ENCODE measurements at regions not wholly inside any gene's neighbourhood (a gene's known extent, or its start where the extent isn't known, plus 50 kb on each side); places are given as distances from the start of the nearest gene placed in this dataset.

DNA sequence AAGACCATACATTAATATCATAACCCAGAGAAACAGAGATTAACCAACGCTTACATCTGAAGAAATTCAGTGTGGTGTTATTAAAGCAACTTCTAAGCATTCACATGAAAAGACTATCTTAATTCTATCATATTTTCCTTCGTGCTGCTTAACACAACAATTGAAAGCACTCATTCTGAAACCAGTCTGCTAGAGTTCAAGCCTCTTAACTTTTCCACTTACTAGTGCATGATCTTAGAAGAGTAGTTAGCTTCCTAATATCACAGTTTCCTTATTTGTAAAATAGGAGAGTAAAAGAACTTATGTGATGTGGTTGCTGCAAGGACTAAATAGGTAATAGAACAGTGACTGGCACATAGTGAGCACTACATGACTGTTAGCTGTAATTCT is 379.3 kb downstream of the TRIM36 start:
- TF ChIP-seq, protein P1, sequence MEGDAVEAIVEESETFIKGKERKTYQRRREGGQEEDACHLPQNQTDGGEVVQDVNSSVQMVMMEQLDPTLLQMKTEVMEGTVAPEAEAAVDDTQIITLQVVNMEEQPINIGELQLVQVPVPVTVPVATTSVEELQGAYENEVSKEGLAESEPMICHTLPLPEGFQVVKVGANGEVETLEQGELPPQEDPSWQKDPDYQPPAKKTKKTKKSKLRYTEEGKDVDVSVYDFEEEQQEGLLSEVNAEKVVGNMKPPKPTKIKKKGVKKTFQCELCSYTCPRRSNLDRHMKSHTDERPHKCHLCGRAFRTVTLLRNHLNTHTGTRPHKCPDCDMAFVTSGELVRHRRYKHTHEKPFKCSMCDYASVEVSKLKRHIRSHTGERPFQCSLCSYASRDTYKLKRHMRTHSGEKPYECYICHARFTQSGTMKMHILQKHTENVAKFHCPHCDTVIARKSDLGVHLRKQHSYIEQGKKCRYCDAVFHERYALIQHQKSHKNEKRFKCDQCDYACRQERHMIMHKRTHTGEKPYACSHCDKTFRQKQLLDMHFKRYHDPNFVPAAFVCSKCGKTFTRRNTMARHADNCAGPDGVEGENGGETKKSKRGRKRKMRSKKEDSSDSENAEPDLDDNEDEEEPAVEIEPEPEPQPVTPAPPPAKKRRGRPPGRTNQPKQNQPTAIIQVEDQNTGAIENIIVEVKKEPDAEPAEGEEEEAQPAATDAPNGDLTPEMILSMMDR (IDR thresholded peaks at IDR 0.05; ENCODE audit: low read depth, low read length, missing input control): no peak
- TF ChIP-seq, protein P2, sequence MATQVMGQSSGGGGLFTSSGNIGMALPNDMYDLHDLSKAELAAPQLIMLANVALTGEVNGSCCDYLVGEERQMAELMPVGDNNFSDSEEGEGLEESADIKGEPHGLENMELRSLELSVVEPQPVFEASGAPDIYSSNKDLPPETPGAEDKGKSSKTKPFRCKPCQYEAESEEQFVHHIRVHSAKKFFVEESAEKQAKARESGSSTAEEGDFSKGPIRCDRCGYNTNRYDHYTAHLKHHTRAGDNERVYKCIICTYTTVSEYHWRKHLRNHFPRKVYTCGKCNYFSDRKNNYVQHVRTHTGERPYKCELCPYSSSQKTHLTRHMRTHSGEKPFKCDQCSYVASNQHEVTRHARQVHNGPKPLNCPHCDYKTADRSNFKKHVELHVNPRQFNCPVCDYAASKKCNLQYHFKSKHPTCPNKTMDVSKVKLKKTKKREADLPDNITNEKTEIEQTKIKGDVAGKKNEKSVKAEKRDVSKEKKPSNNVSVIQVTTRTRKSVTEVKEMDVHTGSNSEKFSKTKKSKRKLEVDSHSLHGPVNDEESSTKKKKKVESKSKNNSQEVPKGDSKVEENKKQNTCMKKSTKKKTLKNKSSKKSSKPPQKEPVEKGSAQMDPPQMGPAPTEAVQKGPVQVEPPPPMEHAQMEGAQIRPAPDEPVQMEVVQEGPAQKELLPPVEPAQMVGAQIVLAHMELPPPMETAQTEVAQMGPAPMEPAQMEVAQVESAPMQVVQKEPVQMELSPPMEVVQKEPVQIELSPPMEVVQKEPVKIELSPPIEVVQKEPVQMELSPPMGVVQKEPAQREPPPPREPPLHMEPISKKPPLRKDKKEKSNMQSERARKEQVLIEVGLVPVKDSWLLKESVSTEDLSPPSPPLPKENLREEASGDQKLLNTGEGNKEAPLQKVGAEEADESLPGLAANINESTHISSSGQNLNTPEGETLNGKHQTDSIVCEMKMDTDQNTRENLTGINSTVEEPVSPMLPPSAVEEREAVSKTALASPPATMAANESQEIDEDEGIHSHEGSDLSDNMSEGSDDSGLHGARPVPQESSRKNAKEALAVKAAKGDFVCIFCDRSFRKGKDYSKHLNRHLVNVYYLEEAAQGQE (IDR thresholded peaks at IDR 0.05): no peak
- TF ChIP-seq NR2F2 (IDR thresholded peaks at IDR 0.05) (no peak), FOXA1 (IDR thresholded peaks at IDR 0.05) (no peak), TAF1 (conservative IDR thresholded peaks at IDR 0.05) (no peak), JUND (IDR thresholded peaks at IDR 0.05) (no peak), SP1 (IDR thresholded peaks at IDR 0.05) (no peak), RAD21 (IDR thresholded peaks at IDR 0.05) (no peak)
- TF ChIP-seq, protein P3, sequence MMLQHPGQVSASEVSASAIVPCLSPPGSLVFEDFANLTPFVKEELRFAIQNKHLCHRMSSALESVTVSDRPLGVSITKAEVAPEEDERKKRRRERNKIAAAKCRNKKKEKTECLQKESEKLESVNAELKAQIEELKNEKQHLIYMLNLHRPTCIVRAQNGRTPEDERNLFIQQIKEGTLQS (IDR thresholded peaks at IDR 0.05): no peak
- TF ChIP-seq, protein P4, sequence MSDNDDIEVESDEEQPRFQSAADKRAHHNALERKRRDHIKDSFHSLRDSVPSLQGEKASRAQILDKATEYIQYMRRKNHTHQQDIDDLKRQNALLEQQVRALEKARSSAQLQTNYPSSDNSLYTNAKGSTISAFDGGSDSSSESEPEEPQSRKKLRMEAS (IDR thresholded peaks at IDR 0.05): no peak

All from liver (tissue), 3 donors.